HFFc6 (cell line): ENCODE measurements at regions not wholly inside any gene's neighbourhood (a gene's known extent, or its start where the extent isn't known, plus 50 kb on each side); places are given as distances from the start of the nearest gene placed in this dataset.

Source experiments
- DNase-seq: peaks from one replicate; pipeline ENCODE4 v3.0.0-alpha.2; 2018
- H3K27ac Mint-ChIP-seq: 2 replicates; pipeline ENCODE4 v1.8.0; 2020; ENCODE audit warnings: mild to moderate bottlenecking, mixed read lengths
- H3K27me3 Mint-ChIP-seq: 2 replicates; pipeline ENCODE4 v1.8.0; 2021; ENCODE audit warnings: mild to moderate bottlenecking, moderate library complexity, mixed read lengths; ENCODE audit not compliant: insufficient read depth
- H3K36me3 Mint-ChIP-seq: 2 replicates; pipeline ENCODE4 v1.8.0; 2021; ENCODE audit warnings: low read depth, mixed read lengths
- H3K4me1 Mint-ChIP-seq: 2 replicates; pipeline ENCODE4 v1.8.0; 2020; ENCODE audit warnings: low read depth, mixed read lengths
- H3K4me3 Mint-ChIP-seq: 2 replicates; pipeline ENCODE4 v1.8.0; 2020; ENCODE audit warnings: mild to moderate bottlenecking, moderate library complexity, mixed read lengths
- H3K9me3 Mint-ChIP-seq: 2 replicates; pipeline ENCODE4 v1.8.0; 2020; ENCODE audit warnings: mild to moderate bottlenecking, mixed read lengths
- CTCF ChIP-seq: fragments of 200-600 bp; sonication (generic); IDR thresholded peaks from 2 replicates; pipeline ENCODE4 v1.5.0; 2021; ENCODE audit warnings: antibody characterized with exemption, mild to moderate bottlenecking

- Mint-ChIP-seq H3K27me3 (peaks cover 2% of the 10 kb centered on the region), H3K36me3 (no peaks in the 10 kb centered on the region), H3K9me3 (no peaks in the 10 kb centered on the region), H3K4me1 (peaks cover 44% of the 10 kb centered on the region), H3K27ac (peak overlapping the region; percentile 9; the same call in 1 of the 2 replicates), H3K4me3 (peak overlapping the region; percentile 41; the same call in 1 of the 2 replicates)
- no peak for TF ChIP-seq CTCF
- no peak for DNase-seq
Measured at GRCh38 chr10:63720676-63721075, 199.5 kb downstream of the REEP3 start.

GRCh38 chr10:63722537-63722936 lies 201.3 kb downstream of the REEP3 start:
- no peaks in the 10 kb centered on the region for H3K9me3 Mint-ChIP-seq
- peaks cover 12% of the 10 kb centered on the region for H3K27me3 Mint-ChIP-seq
- peaks cover 36% of the 10 kb centered on the region for H3K4me1 Mint-ChIP-seq
- H3K4me3 Mint-ChIP-seq = no peak overlapping the region
- H3K36me3 Mint-ChIP-seq = no peaks in the 10 kb centered on the region
- no peak for TF ChIP-seq CTCF
- peak overlapping the region; percentile 4 for H3K27ac Mint-ChIP-seq
- DNase-seq = peak; percentile 71

- Mint-ChIP-seq H3K27me3 (peaks cover 14% of the 10 kb centered on the region), H3K36me3 (no peaks in the 10 kb centered on the region), H3K4me1 (peaks cover 29% of the 10 kb centered on the region), H3K9me3 (no peaks in the 10 kb centered on the region), H3K27ac (no peak overlapping the region), H3K4me3 (no peak overlapping the region)
- no peak for TF ChIP-seq CTCF
- no peak for DNase-seq
Measured at GRCh38 chr10:63723320-63723719, 202.1 kb downstream of the REEP3 start.

- peaks cover 17% of the 10 kb centered on the region for H3K27me3 Mint-ChIP-seq
- H3K9me3 Mint-ChIP-seq = no peaks in the 10 kb centered on the region
- no peak for TF ChIP-seq CTCF
- peaks cover 26% of the 10 kb centered on the region for H3K4me1 Mint-ChIP-seq
- no peaks in the 10 kb centered on the region for H3K36me3 Mint-ChIP-seq
- no peak overlapping the region for H3K4me3 Mint-ChIP-seq
- H3K27ac Mint-ChIP-seq = no peak overlapping the region
- no peak for DNase-seq
Measured at GRCh38 chr10:63723741-63724140, 202.5 kb downstream of the REEP3 start.

- Mint-ChIP-seq H3K9me3 (no peaks in the 10 kb centered on the region), H3K36me3 (no peaks in the 10 kb centered on the region), H3K27me3 (peaks cover 28% of the 10 kb centered on the region), H3K4me3 (no peak overlapping the region), H3K27ac (no peak overlapping the region), H3K4me1 (peaks cover 26% of the 10 kb centered on the region)
- peak; percentile 53 for TF ChIP-seq CTCF
- DNase-seq = no peak
Measured at GRCh38 chr10:63724922-63725321, 203.7 kb downstream of the REEP3 start.

GRCh38 chr10:63726867-63727266 lies 205.7 kb downstream of the REEP3 start:
- no peak for DNase-seq
- TF ChIP-seq CTCF = no peak
- peaks cover 11% of the 10 kb centered on the region for H3K4me1 Mint-ChIP-seq
- H3K27ac Mint-ChIP-seq = no peak overlapping the region
- H3K36me3 Mint-ChIP-seq = no peaks in the 10 kb centered on the region
- peaks cover 34% of the 10 kb centered on the region for H3K27me3 Mint-ChIP-seq
- H3K9me3 Mint-ChIP-seq = no peaks in the 10 kb centered on the region
- no peak overlapping the region for H3K4me3 Mint-ChIP-seq
